ENCODE measurements at regions not wholly inside any gene's neighbourhood (a gene's known extent, or its start where the extent isn't known, plus 50 kb on each side); places are given as distances from the start of the nearest gene placed in this dataset.

DNA sequence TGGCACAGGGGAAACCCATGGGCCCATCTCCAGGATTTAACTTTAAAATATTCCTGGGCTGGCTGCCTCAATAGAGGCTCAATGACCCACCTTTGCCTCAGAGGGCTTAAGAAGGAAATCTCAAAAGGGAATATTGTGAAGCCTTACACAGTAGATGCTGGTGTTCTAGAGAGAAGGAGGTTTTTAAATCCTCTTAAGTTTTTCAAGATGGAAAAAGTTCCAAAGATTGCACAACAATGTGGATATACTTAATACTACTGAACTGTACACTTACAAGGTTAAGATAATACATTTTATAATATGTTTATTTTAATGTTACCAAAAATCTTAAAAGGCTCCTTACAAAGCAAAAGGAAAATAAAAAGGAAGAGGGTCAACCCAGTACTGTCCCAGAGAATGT, 54.9 kb upstream of the LCLAT1 start:
- peaks cover 4% of the 10 kb centered on the region for H3K27me3 Mint-ChIP-seq (ENCODE audit: unreplicated experiment)
- H3K9me3 Mint-ChIP-seq (ENCODE audit: unreplicated experiment) = peaks cover 3% of the 10 kb centered on the region
- no peak overlapping the region for H3K4me3 Mint-ChIP-seq (ENCODE audit: unreplicated experiment)
- DNase-seq = no peak
- H3K4me1 Mint-ChIP-seq (ENCODE audit: low read depth, unreplicated experiment) = peaks cover 14% of the 10 kb centered on the region
- no peak for TF ChIP-seq CTCF (IDR thresholded peaks at IDR 0.05; ENCODE audit: partially characterized antibody, unreplicated experiment)
- H3K36me3 Mint-ChIP-seq (ENCODE audit: unreplicated experiment) = no peaks in the 10 kb centered on the region
- no peak overlapping the region for H3K27ac Mint-ChIP-seq (ENCODE audit: unreplicated experiment)

DNA sequence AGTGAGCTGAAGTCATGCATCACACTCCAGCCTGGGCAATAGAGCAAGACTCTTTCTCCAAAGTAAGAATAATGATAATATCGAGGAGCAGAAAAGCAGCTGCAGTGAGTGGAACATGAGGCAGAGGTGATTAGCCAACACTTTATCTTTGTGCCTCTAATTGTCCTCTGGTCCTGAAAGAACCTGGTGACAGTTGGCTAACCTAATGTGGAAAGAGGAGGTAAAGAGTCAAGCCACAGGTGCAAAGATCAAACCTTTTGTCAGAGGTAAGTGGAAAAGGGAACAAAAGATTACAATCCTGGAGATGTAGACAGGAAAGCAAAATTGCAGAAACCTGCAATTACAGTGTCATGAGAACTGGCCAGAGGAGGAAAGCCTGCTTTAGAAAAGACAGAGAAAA, 53.5 kb upstream of the LCLAT1 start:
- Mint-ChIP-seq H3K36me3 (ENCODE audit: unreplicated experiment) (no peaks in the 10 kb centered on the region), H3K9me3 (ENCODE audit: unreplicated experiment) (peaks cover 3% of the 10 kb centered on the region), H3K27me3 (ENCODE audit: unreplicated experiment) (peaks cover 4% of the 10 kb centered on the region), H3K4me3 (ENCODE audit: unreplicated experiment) (no peak overlapping the region), H3K27ac (ENCODE audit: unreplicated experiment) (no peak overlapping the region), H3K4me1 (ENCODE audit: low read depth, unreplicated experiment) (peaks cover 14% of the 10 kb centered on the region)
- no peak for DNase-seq
- no peak for TF ChIP-seq CTCF (IDR thresholded peaks at IDR 0.05; ENCODE audit: partially characterized antibody, unreplicated experiment)

DNA sequence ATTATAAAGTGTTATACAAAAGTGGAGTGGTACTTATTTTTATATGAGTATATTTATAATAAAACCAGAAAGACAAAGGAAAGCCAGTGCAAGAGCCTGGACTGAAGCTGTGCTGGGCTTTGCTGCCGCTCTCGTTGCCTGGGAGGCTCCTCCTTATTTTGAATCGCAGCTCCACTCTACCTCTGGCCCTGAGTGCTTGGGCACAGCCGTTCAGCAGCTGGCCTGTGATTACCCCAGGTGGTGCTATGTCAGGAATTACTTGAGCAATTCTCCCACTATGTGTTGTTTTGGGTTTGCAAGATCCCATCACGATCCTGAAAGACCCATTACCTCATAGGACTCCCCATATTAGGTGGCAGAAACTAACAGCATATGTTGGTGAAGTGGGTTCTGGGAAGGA, 53.0 kb upstream of the LCLAT1 start:
- DNase-seq = no peak
- no peak overlapping the region for H3K27ac Mint-ChIP-seq (ENCODE audit: unreplicated experiment)
- no peak for TF ChIP-seq CTCF (IDR thresholded peaks at IDR 0.05; ENCODE audit: partially characterized antibody, unreplicated experiment)
- H3K4me3 Mint-ChIP-seq (ENCODE audit: unreplicated experiment) = no peak overlapping the region
- H3K4me1 Mint-ChIP-seq (ENCODE audit: low read depth, unreplicated experiment) = peaks cover 14% of the 10 kb centered on the region
- H3K36me3 Mint-ChIP-seq (ENCODE audit: unreplicated experiment) = no peaks in the 10 kb centered on the region
- peaks cover 4% of the 10 kb centered on the region for H3K27me3 Mint-ChIP-seq (ENCODE audit: unreplicated experiment)
- H3K9me3 Mint-ChIP-seq (ENCODE audit: unreplicated experiment) = peaks cover 3% of the 10 kb centered on the region

- Mint-ChIP-seq H3K27ac (ENCODE audit: unreplicated experiment) (peak overlapping the region; percentile 15), H3K9me3 (ENCODE audit: unreplicated experiment) (peaks cover 3% of the 10 kb centered on the region), H3K4me3 (ENCODE audit: unreplicated experiment) (no peak overlapping the region), H3K36me3 (ENCODE audit: unreplicated experiment) (no peaks in the 10 kb centered on the region), H3K27me3 (ENCODE audit: unreplicated experiment) (peaks cover 2% of the 10 kb centered on the region), H3K4me1 (ENCODE audit: low read depth, unreplicated experiment) (peaks cover 14% of the 10 kb centered on the region)
- DNase-seq = peak; percentile 59
- no peak for TF ChIP-seq CTCF (IDR thresholded peaks at IDR 0.05; ENCODE audit: partially characterized antibody, unreplicated experiment)
These were observed 50.4 kb upstream of the LCLAT1 start for GRCh38 chr2:30396436-30397232.
